ENCODE measurements at regions not wholly inside any gene's neighbourhood (a gene's known extent, or its start where the extent isn't known, plus 50 kb on each side); places are given as distances from the start of the nearest gene placed in this dataset.
A peak's percentile ranks its signal among the peaks of the same experiment; 100 is the strongest.
"Not testable (repeated sequence)": the region's sequence is repeated elsewhere in the genome, so short reads cannot be mapped to it uniquely, and the experiment has no call there.

- no peak for DNase-seq
- Histone ChIP-seq H3K4me1 (ENCODE audit: low read depth) (peaks cover 18% of the 10 kb centered on the region), H3K4me3 (no peak overlapping the region), H3K9me3 (no peaks in the 10 kb centered on the region), H3K36me3 (ENCODE audit: low read depth) (no peaks in the 10 kb centered on the region)
- intact Hi-C loops (cut with DNase I, micrococcal nuclease): no loop called here
- ATAC-seq: no peak
- TF ChIP-seq CTCF (IDR thresholded peaks at IDR 0.05): no peak
Measured at GRCh38 chr20:36082315-36082915, 72.1 kb upstream of the EPB41L1 start.

GRCh38 chr20:36083200-36083599 is 71.3 kb upstream of the EPB41L1 start:
- H3K9me3 ChIP-seq; H3K36me3 ChIP-seq (ENCODE audit: low read depth); intact Hi-C loops (cut with DNase I, micrococcal nuclease); H3K4me3 ChIP-seq; ATAC-seq: not testable (repeated sequence)
- peaks cover 18% of the 10 kb centered on the region for H3K4me1 ChIP-seq (ENCODE audit: low read depth)
- DNase-seq: peak in 1 of 3 donors; percentile 71

- intact Hi-C loops (cut with DNase I, micrococcal nuclease): no loop called here
- H3K36me3 ChIP-seq (ENCODE audit: low read depth): no peaks in the 10 kb centered on the region
- no peak for ATAC-seq
- H3K4me1 ChIP-seq (ENCODE audit: low read depth): peaks cover 18% of the 10 kb centered on the region
- DNase-seq: no peak
- H3K4me3 ChIP-seq: no peak overlapping the region
- no peak for TF ChIP-seq CTCF (IDR thresholded peaks at IDR 0.05)
- H3K9me3 ChIP-seq: no peaks in the 10 kb centered on the region
Measured at GRCh38 chr20:36084356-36084755, 70.2 kb upstream of the EPB41L1 start.

GRCh38 chr20:36084897-36085613 is 69.5 kb upstream of the EPB41L1 start:
- intact Hi-C loops (cut with DNase I, micrococcal nuclease): no loop called here
- no peak for DNase-seq
- H3K4me1 ChIP-seq (ENCODE audit: low read depth): peaks cover 18% of the 10 kb centered on the region
- no peak for TF ChIP-seq CTCF (IDR thresholded peaks at IDR 0.05)
- peak; percentile 47 for ATAC-seq
- no peaks in the 10 kb centered on the region for H3K36me3 ChIP-seq (ENCODE audit: low read depth)
- no peaks in the 10 kb centered on the region for H3K9me3 ChIP-seq
- no peak overlapping the region for H3K4me3 ChIP-seq

- Histone ChIP-seq H3K4me3 (no peak overlapping the region), H3K36me3 (ENCODE audit: low read depth) (no peaks in the 10 kb centered on the region), H3K9me3 (no peaks in the 10 kb centered on the region), H3K4me1 (ENCODE audit: low read depth) (peaks cover 18% of the 10 kb centered on the region)
- intact Hi-C loops (cut with DNase I, micrococcal nuclease): no loop called here
- ATAC-seq (peak; percentile 93), DNase-seq (peak; percentile 63 to 74 (median 71))
- no peak for TF ChIP-seq CTCF (IDR thresholded peaks at IDR 0.05)
Measured at GRCh38 chr20:36085686-36086267, 68.8 kb upstream of the EPB41L1 start.

- intact Hi-C loops (cut with DNase I, micrococcal nuclease): no loop called here
- Histone ChIP-seq H3K9me3 (no peaks in the 10 kb centered on the region), H3K4me3 (no peak overlapping the region), H3K36me3 (ENCODE audit: low read depth) (no peaks in the 10 kb centered on the region), H3K4me1 (ENCODE audit: low read depth) (peaks cover 21% of the 10 kb centered on the region)
- peak; percentile 77 for ATAC-seq
- no peak for TF ChIP-seq CTCF (IDR thresholded peaks at IDR 0.05)
- no peak for DNase-seq
Measured at GRCh38 chr20:36086767-36087166, 67.8 kb upstream of the EPB41L1 start.
